ENCODE measurements at regions not wholly inside any gene's neighbourhood (a gene's known extent, or its start where the extent isn't known, plus 50 kb on each side); places are given as distances from the start of the nearest gene placed in this dataset.
"Not testable (repeated sequence)": the region's sequence is repeated elsewhere in the genome, so short reads cannot be mapped to it uniquely, and the experiment has no call there.

GRCh38 chr12:59314209-59314608 is 281.6 kb upstream of the SLC16A7 start:
- no peak overlapping the region for H3K27ac ChIP-seq (ENCODE audit: low read depth, low read length)
- no peaks in the 10 kb centered on the region for H3K4me1 ChIP-seq (ENCODE audit: insufficient read depth, low read length)
- no peaks in the 10 kb centered on the region for H3K27me3 ChIP-seq (ENCODE audit: control insufficient read depth in 1 of 2, insufficient read depth in 2 of 2, low read length in 2 of 2)
- no peaks in the 10 kb centered on the region for H3K36me3 ChIP-seq (ENCODE audit: insufficient read depth, low read length)
- H3K9ac ChIP-seq (ENCODE audit: low read length) = no peak overlapping the region
- H3K4me3 ChIP-seq (ENCODE audit: low read depth in 1 of 2, low read length in 2 of 2) = no peak overlapping the region
- no peaks in the 10 kb centered on the region for H3K9me3 ChIP-seq (ENCODE audit: low read length)

GRCh38 chr12:59304077-59304721 is 291.6 kb upstream of the SLC16A7 start:
- H3K27me3 ChIP-seq (ENCODE audit: control insufficient read depth in 1 of 2, insufficient read depth in 2 of 2, low read length in 2 of 2) = no peaks in the 10 kb centered on the region
- H3K9me3 ChIP-seq (ENCODE audit: low read length) = no peaks in the 10 kb centered on the region
- H3K9ac ChIP-seq (ENCODE audit: low read length) = no peak overlapping the region
- H3K4me3 ChIP-seq (ENCODE audit: low read depth in 1 of 2, low read length in 2 of 2) = no peak overlapping the region
- no peaks in the 10 kb centered on the region for H3K4me1 ChIP-seq (ENCODE audit: insufficient read depth, low read length)
- H3K36me3 ChIP-seq (ENCODE audit: insufficient read depth, low read length) = no peaks in the 10 kb centered on the region
- H3K27ac ChIP-seq (ENCODE audit: low read depth, low read length) = no peak overlapping the region

DNA sequence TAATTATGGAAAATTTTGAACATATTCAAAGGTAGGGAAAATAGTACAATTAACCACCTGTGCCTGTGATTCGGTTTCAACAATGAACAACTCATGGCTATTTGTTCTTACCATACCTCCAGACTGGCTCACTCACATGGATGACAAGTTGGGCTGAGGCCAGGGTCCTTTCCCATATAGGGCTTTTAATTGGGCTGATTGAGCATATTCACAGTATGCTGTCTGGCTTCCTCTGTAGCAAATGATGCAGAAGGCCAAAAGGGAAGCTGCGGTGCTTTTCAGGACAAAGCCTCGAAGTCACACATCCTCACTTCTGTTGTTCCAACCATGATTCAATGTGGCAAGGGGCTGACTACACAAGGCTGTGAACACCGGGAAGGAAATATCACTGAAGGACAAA is 297.5 kb upstream of the SLC16A7 start:
- Histone ChIP-seq H3K36me3 (ENCODE audit: insufficient read depth, low read length) (no peaks in the 10 kb centered on the region), H3K9ac (ENCODE audit: low read length) (no peak overlapping the region), H3K4me3 (ENCODE audit: low read depth in 1 of 2, low read length in 2 of 2) (no peak overlapping the region)

GRCh38 chr12:59294221-59294620 is 301.6 kb upstream of the SLC16A7 start:
- Histone ChIP-seq H3K9ac (ENCODE audit: low read length) (no peak overlapping the region), H3K36me3 (ENCODE audit: insufficient read depth, low read length) (no peaks in the 10 kb centered on the region), H3K4me1 (ENCODE audit: insufficient read depth, low read length) (no peaks in the 10 kb centered on the region), H3K4me3 (ENCODE audit: low read depth in 1 of 2, low read length in 2 of 2) (no peak overlapping the region), H3K27me3 (ENCODE audit: control insufficient read depth in 1 of 2, insufficient read depth in 2 of 2, low read length in 2 of 2) (no peaks in the 10 kb centered on the region), H3K27ac (ENCODE audit: low read depth, low read length) (no peak overlapping the region), H3K9me3 (ENCODE audit: low read length) (no peaks in the 10 kb centered on the region)

More for the DNA sequence above, 297.5 kb upstream of the SLC16A7 start:
- H3K27ac ChIP-seq (ENCODE audit: low read depth, low read length) = no peak overlapping the region
- no peaks in the 10 kb centered on the region for H3K27me3 ChIP-seq (ENCODE audit: control insufficient read depth in 1 of 2, insufficient read depth in 2 of 2, low read length in 2 of 2)
- no peaks in the 10 kb centered on the region for H3K9me3 ChIP-seq (ENCODE audit: low read length)
- H3K4me1 ChIP-seq (ENCODE audit: insufficient read depth, low read length) = no peaks in the 10 kb centered on the region

- H3K36me3 ChIP-seq (ENCODE audit: insufficient read depth, low read length) = no peaks in the 10 kb centered on the region
- H3K27me3 ChIP-seq (ENCODE audit: control insufficient read depth in 1 of 2, insufficient read depth in 2 of 2, low read length in 2 of 2) = no peaks in the 10 kb centered on the region
- no peaks in the 10 kb centered on the region for H3K4me1 ChIP-seq (ENCODE audit: insufficient read depth, low read length)
- no peak overlapping the region for H3K27ac ChIP-seq (ENCODE audit: low read depth, low read length)
- H3K9ac ChIP-seq (ENCODE audit: low read length) = no peak overlapping the region
- H3K4me3 ChIP-seq (ENCODE audit: low read depth in 1 of 2, low read length in 2 of 2) = no peak overlapping the region
- no peaks in the 10 kb centered on the region for H3K9me3 ChIP-seq (ENCODE audit: low read length)
Observed at GRCh38 chr12:59282999-59283398, 312.8 kb upstream of the SLC16A7 start.

DNA sequence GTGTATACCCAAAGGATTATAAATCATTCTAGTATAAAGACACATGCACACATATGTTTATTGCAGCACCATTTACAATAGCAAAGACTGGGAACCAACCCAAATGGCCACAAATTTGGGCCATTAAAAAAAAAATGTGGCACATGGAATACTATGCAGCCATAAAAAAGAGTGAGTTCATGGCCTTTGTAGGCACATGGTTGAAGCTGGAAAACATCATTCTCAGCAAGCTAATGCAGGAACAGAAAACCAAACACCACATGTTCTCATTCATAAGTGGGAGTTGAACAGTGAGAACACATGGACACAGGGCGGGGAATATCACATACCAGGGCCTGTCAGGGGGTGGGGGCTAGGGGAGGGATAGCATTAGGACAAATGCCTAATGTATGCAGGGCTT is 322.3 kb upstream of the SLC16A7 start:
- not testable (repeated sequence) for H3K4me3 ChIP-seq (ENCODE audit: low read depth in 1 of 2, low read length in 2 of 2); H3K9ac ChIP-seq (ENCODE audit: low read length); H3K4me1 ChIP-seq (ENCODE audit: insufficient read depth, low read length); H3K27ac ChIP-seq (ENCODE audit: low read depth, low read length); H3K9me3 ChIP-seq (ENCODE audit: low read length); H3K27me3 ChIP-seq (ENCODE audit: control insufficient read depth in 1 of 2, insufficient read depth in 2 of 2, low read length in 2 of 2); H3K36me3 ChIP-seq (ENCODE audit: insufficient read depth, low read length)

GRCh38 chr12:59268295-59268809 is 327.5 kb upstream of the SLC16A7 start:
- no peaks in the 10 kb centered on the region for H3K9me3 ChIP-seq (ENCODE audit: low read length)
- H3K27me3 ChIP-seq (ENCODE audit: control insufficient read depth in 1 of 2, insufficient read depth in 2 of 2, low read length in 2 of 2) = no peaks in the 10 kb centered on the region
- no peaks in the 10 kb centered on the region for H3K36me3 ChIP-seq (ENCODE audit: insufficient read depth, low read length)
- no peaks in the 10 kb centered on the region for H3K4me1 ChIP-seq (ENCODE audit: insufficient read depth, low read length)
- no peak overlapping the region for H3K9ac ChIP-seq (ENCODE audit: low read length)
- H3K27ac ChIP-seq (ENCODE audit: low read depth, low read length) = no peak overlapping the region
- no peak overlapping the region for H3K4me3 ChIP-seq (ENCODE audit: low read depth in 1 of 2, low read length in 2 of 2)

DNA sequence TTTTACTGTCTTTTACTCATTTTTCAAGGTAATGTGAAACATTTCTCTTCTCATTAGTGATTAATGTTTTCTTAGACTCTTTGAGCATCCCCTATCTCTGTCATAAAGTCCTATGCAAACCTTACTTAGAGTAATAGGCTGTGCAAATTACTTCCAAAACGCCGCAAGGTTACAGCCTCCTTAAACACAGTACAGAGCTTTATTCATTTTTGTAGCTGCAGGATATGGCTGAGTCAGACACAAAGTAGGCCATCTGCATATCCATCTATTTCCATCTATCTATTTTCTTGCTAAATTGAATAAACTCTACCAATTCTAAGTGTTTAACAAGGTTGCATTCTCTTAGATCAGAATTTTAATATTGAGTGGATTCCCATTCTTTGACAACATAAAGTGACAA is 335.6 kb upstream of the SLC16A7 start:
- H3K9ac ChIP-seq (ENCODE audit: low read length) = no peak overlapping the region

DNA sequence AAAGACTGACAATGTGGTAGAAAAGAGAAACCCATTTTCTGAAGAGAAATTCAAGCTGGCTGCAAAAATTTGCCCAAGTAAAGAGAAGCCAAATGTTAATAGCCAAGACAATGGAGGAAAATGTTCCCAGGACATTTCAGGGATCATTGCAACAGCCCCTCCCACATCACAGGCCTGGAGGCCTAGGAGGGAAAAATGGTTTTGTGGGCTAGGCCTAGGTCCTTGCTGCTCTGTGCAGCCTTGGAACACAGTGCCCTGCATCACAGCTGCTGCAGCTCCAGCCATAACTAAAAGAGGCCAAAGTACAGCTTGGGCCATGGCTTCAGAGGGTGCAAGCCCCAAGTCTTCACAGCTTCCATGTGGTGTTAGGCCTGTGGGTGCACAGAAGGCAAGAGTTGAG is 332.4 kb upstream of the LRIG3 start:
- no peak overlapping the region for H3K9ac ChIP-seq (ENCODE audit: low read length)
- H3K9me3 ChIP-seq (ENCODE audit: low read length) = no peaks in the 10 kb centered on the region
- no peak overlapping the region for H3K27ac ChIP-seq (ENCODE audit: low read depth, low read length)

More for the DNA sequence above, 335.6 kb upstream of the SLC16A7 start:
- H3K27ac ChIP-seq (ENCODE audit: low read depth, low read length) = no peak overlapping the region
- no peaks in the 10 kb centered on the region for H3K36me3 ChIP-seq (ENCODE audit: insufficient read depth, low read length)
- H3K9me3 ChIP-seq (ENCODE audit: low read length) = no peaks in the 10 kb centered on the region
- H3K27me3 ChIP-seq (ENCODE audit: control insufficient read depth in 1 of 2, insufficient read depth in 2 of 2, low read length in 2 of 2) = no peaks in the 10 kb centered on the region
- no peaks in the 10 kb centered on the region for H3K4me1 ChIP-seq (ENCODE audit: insufficient read depth, low read length)
- no peak overlapping the region for H3K4me3 ChIP-seq (ENCODE audit: low read depth in 1 of 2, low read length in 2 of 2)

GRCh38 chr12:59250766-59251165 is 330.5 kb upstream of the LRIG3 start:
- no peaks in the 10 kb centered on the region for H3K4me1 ChIP-seq (ENCODE audit: insufficient read depth, low read length)
- H3K27me3 ChIP-seq (ENCODE audit: control insufficient read depth in 1 of 2, insufficient read depth in 2 of 2, low read length in 2 of 2) = no peaks in the 10 kb centered on the region
- H3K9me3 ChIP-seq (ENCODE audit: low read length) = no peaks in the 10 kb centered on the region
- no peak overlapping the region for H3K27ac ChIP-seq (ENCODE audit: low read depth, low read length)
- no peaks in the 10 kb centered on the region for H3K36me3 ChIP-seq (ENCODE audit: insufficient read depth, low read length)
- H3K9ac ChIP-seq (ENCODE audit: low read length) = no peak overlapping the region
- no peak overlapping the region for H3K4me3 ChIP-seq (ENCODE audit: low read depth in 1 of 2, low read length in 2 of 2)

More for the DNA sequence above, 332.4 kb upstream of the LRIG3 start:
- Histone ChIP-seq H3K4me1 (ENCODE audit: insufficient read depth, low read length) (no peaks in the 10 kb centered on the region), H3K36me3 (ENCODE audit: insufficient read depth, low read length) (no peaks in the 10 kb centered on the region), H3K4me3 (ENCODE audit: low read depth in 1 of 2, low read length in 2 of 2) (no peak overlapping the region), H3K27me3 (ENCODE audit: control insufficient read depth in 1 of 2, insufficient read depth in 2 of 2, low read length in 2 of 2) (no peaks in the 10 kb centered on the region)

- no peak overlapping the region for H3K27ac ChIP-seq (ENCODE audit: low read depth, low read length)
- H3K9ac ChIP-seq (ENCODE audit: low read length) = no peak overlapping the region
- no peaks in the 10 kb centered on the region for H3K27me3 ChIP-seq (ENCODE audit: control insufficient read depth in 1 of 2, insufficient read depth in 2 of 2, low read length in 2 of 2)
- no peaks in the 10 kb centered on the region for H3K9me3 ChIP-seq (ENCODE audit: low read length)
- H3K36me3 ChIP-seq (ENCODE audit: insufficient read depth, low read length) = no peaks in the 10 kb centered on the region
- H3K4me1 ChIP-seq (ENCODE audit: insufficient read depth, low read length) = no peaks in the 10 kb centered on the region
- no peak overlapping the region for H3K4me3 ChIP-seq (ENCODE audit: low read depth in 1 of 2, low read length in 2 of 2)
Observed at GRCh38 chr12:59240048-59240447, 319.7 kb upstream of the LRIG3 start.

GRCh38 chr12:59234391-59234790 is 314.1 kb upstream of the LRIG3 start:
- H3K9me3 ChIP-seq (ENCODE audit: low read length) = no peaks in the 10 kb centered on the region
- no peaks in the 10 kb centered on the region for H3K36me3 ChIP-seq (ENCODE audit: insufficient read depth, low read length)
- H3K9ac ChIP-seq (ENCODE audit: low read length) = no peak overlapping the region
- no peak overlapping the region for H3K4me3 ChIP-seq (ENCODE audit: low read depth in 1 of 2, low read length in 2 of 2)
- no peak overlapping the region for H3K27ac ChIP-seq (ENCODE audit: low read depth, low read length)
- H3K4me1 ChIP-seq (ENCODE audit: insufficient read depth, low read length) = no peaks in the 10 kb centered on the region
- H3K27me3 ChIP-seq (ENCODE audit: control insufficient read depth in 1 of 2, insufficient read depth in 2 of 2, low read length in 2 of 2) = no peaks in the 10 kb centered on the region

All from muscle layer of colon (tissue), 2 donors.